Thyroid gland (tissue), 4 donors: ENCODE measurements at regions not wholly inside any gene's neighbourhood (a gene's known extent, or its start where the extent isn't known, plus 50 kb on each side); places are given as distances from the start of the nearest gene placed in this dataset.

ENCODE experiments used
- DNase-seq, 2 donors: peaks; one replicate each; pipeline ENCODE4 v3.0.0-alpha.2; 2019
- H3K27ac ChIP-seq, 3 donors: fragments of 200-600 bp; sonication (generic); 1 replicate in 2 of 3; 2 replicates in 1 of 3; pipeline ENCODE4 v1.5.1; 2016 to 2019; ENCODE audit warnings: mild to moderate bottlenecking in 1 of 3, moderate library complexity in 1 of 3
- H3K27me3 ChIP-seq: fragments of 200-600 bp; sonication (generic); one replicate; pipeline ENCODE4 v1.5.1; 2019
- H3K36me3 ChIP-seq, 2 donors: fragments of 200-600 bp; sonication (generic); one replicate each; pipeline ENCODE4 v1.5.1; 2016 to 2019
- H3K4me1 ChIP-seq, 2 donors: fragments of 200-600 bp; sonication (generic); one replicate each; pipeline ENCODE4 v1.5.1; 2017 to 2019
- H3K4me3 ChIP-seq, 3 donors: fragments of 200-600 bp; sonication (generic); replicated peaks in 1 of 3; 1 replicate in 2 of 3; 2 replicates in 1 of 3; pipeline ENCODE4 v1.5.1; 2016; ENCODE audit warnings: mild to moderate bottlenecking in 1 of 3
- H3K9me3 ChIP-seq: fragments of 200-600 bp; sonication (generic); one replicate; pipeline ENCODE4 v1.5.1; 2017
- CTCF ChIP-seq, 6 experiments: fragments of 200-600 bp in 3 of 6; fragments of 450-650 bp in 3 of 6; sonication (generic) in 3 of 6; IDR thresholded peaks; one replicate each; pipeline ENCODE4 v1.5.1; 2016 to 2019; ENCODE audit warnings: antibody characterized with exemption in 6 of 6, mild to moderate bottlenecking in 2 of 6, inconsistent platforms in 1 of 6, moderate library complexity in 1 of 6
- POLR2A ChIP-seq, 2 donors: fragments of 450-650 bp; IDR thresholded peaks; one replicate each; pipeline ENCODE4 v1.6.1; 2017; ENCODE audit warnings: antibody characterized with exemption in 2 of 2, mild to moderate bottlenecking in 2 of 2, moderate library complexity in 1 of 2
- WGBS, 2 donors: methylation state at CpG; one replicate each; pipeline ENCODE4 v1.1.5; 2017; 5-methylcytosine and 5-hydroxymethylcytosine counted together
- intact Hi-C: fragments of 100-400 bp; cut with DNase I; formaldehyde crosslinking; loops from one replicate; pipeline ENCODE4 v1.15.1; 2023

DNA sequence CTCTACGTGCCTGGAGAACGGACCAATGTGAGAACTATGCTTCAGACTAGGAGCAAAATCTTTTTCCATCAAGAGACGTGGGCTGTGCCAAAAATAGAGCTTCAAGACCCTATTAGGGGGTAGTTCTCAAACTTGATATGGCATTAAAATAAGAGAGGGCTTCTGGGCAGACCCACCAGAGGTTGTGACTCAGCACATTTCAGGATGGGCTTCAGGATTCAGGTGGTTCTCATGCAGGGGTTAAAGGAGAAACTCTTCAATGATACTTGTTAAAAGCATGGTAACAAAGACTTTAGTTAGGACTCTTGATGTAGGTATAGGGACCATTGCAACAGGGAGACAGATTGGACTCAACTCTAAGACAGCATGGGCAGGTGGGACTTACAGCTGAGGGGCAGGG lies 195.5 kb downstream of the RGS3 start:
- Histone ChIP-seq H3K27ac (no peak overlapping the region), H3K4me1 (peaks cover 0 to 10% of the 10 kb centered on the region in 2 donors), H3K9me3 (no peaks in the 10 kb centered on the region), H3K36me3 (no peaks in the 10 kb centered on the region), H3K27me3 (no peaks in the 10 kb centered on the region), H3K4me3 (no peak overlapping the region)
- 38 to 68% methylated on average over 3 of the region's 3 CpGs for WGBS, 2 donors
- TF ChIP-seq POLR2A (IDR thresholded peaks at IDR 0.05) (no peak), CTCF (IDR thresholded peaks at IDR 0.05) (no peak)
- DNase-seq, result no peak
- intact Hi-C loops, result loop anchor here (5.0 to 10.0 kb wide), 2 partner anchors 354 to 387 kb away; partner anchors contain the start of gene RNF183

DNA sequence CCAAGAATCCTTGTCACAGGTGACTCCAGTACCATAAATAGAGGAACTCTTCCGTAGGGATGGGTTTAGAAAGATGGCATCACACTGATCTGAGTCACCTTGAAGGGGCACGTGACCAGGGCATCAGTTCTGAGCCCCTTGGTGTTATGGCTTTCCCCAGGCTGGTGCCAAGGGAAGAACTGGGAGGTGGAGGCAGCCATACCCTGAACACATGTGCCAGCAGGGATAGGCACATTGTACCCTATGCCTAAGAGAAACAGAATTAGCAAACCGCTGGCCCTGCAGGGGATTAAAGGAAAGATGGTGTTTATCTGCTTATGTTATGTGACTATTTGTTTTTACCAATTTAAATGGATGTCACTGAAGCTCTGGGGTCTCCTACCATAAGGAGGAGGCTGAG lies 196.2 kb downstream of the RGS3 start:
- Histone ChIP-seq H3K27me3 (no peaks in the 10 kb centered on the region), H3K36me3 (no peaks in the 10 kb centered on the region), H3K4me1 (peaks cover 0 to 7% of the 10 kb centered on the region in 2 donors), H3K4me3 (no peak overlapping the region), H3K9me3 (no peaks in the 10 kb centered on the region), H3K27ac (no peak overlapping the region)
- TF ChIP-seq CTCF (IDR thresholded peaks at IDR 0.05) (no peak), POLR2A (IDR thresholded peaks at IDR 0.05) (no peak)
- 79 to 86% methylated on average over 3 of the region's 3 CpGs for WGBS, 2 donors
- intact Hi-C loops, result loop anchor here (5.0 to 10.0 kb wide), 2 partner anchors 355 to 387 kb away; partner anchors contain the start of gene RNF183
- DNase-seq, result no peak

GRCh38 chr9:113660196-113660595 lies 196.7 kb downstream of the RGS3 start:
- no peak overlapping the region for H3K4me3 ChIP-seq
- intact Hi-C loops, result no loop called here
- TF ChIP-seq CTCF (IDR thresholded peaks at IDR 0.05) (no peak), POLR2A (IDR thresholded peaks at IDR 0.05) (no peak)

GRCh38 chr9:113661074-113661473 lies 197.5 kb downstream of the RGS3 start:
- no peak for DNase-seq
- Histone ChIP-seq H3K9me3 (no peaks in the 10 kb centered on the region), H3K4me1 (no peaks in the 10 kb centered on the region), H3K36me3 (no peaks in the 10 kb centered on the region), H3K4me3 (no peak overlapping the region), H3K27ac (no peak overlapping the region), H3K27me3 (no peaks in the 10 kb centered on the region)
- intact Hi-C loops, result no loop called here
- TF ChIP-seq POLR2A (IDR thresholded peaks at IDR 0.05), result no peak
- TF ChIP-seq CTCF (IDR thresholded peaks at IDR 0.05), result no peak
- 83 to 94% methylated on average over 7 of the region's 7 CpGs for WGBS, 2 donors

More at GRCh38 chr9:113660196-113660595, 196.7 kb downstream of the RGS3 start:
- Histone ChIP-seq H3K27me3 (no peaks in the 10 kb centered on the region), H3K4me1 (peaks cover 0 to 2% of the 10 kb centered on the region in 2 donors), H3K27ac (no peak overlapping the region), H3K9me3 (no peaks in the 10 kb centered on the region), H3K36me3 (no peaks in the 10 kb centered on the region)
- 70 to 78% methylated on average over 9 of the region's 9 CpGs for WGBS, 2 donors
- no peak for DNase-seq

DNA sequence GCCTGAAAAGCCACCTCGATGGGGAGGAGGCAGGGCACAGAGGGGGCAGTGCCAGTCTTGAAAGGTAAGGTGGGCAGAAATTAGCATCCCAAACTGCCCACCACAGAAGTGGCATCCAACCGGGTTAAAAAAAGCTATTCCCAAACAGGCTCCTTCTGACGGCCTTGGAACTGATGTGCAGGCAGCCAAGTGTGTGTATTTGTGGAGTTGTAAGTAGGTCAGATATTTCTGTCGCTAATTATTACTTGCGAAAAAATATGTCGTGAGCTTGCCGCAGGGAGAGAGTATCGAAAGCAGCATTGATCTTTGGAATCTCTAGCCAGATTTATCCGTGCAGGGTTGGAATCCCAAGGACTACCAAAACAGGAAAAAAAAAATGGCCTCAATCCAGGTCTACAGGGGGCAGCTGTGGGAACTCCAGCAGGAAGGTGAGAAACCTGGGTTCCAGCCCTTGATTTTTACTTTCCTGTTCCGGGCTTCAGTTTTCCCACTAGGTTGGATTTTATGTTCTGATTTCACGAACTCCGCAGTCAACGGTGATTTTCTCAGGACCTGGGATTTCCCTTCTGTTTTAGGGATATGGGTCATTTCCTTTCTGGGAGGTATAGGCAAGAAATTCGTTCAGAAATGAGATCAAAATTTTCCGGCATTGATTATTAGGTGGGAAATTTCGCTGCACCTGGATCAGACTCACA lies 200.8 kb downstream of the RGS3 start:
- DNase-seq, result no peak
- Histone ChIP-seq H3K4me1 (no peaks in the 10 kb centered on the region), H3K4me3 (no peak overlapping the region), H3K9me3 (no peaks in the 10 kb centered on the region), H3K36me3 (no peaks in the 10 kb centered on the region), H3K27me3 (no peaks in the 10 kb centered on the region), H3K27ac (no peak overlapping the region)
- no peak for TF ChIP-seq CTCF (IDR thresholded peaks at IDR 0.05)
- no peak for TF ChIP-seq POLR2A (IDR thresholded peaks at IDR 0.05)
- intact Hi-C loops, result no loop called here
- WGBS, 2 donors, result 79 to 88% methylated on average over 16 of the region's 16 CpGs
